ENCODE measurements at regions not wholly inside any gene's neighbourhood (a gene's known extent, or its start where the extent isn't known, plus 50 kb on each side); places are given as distances from the start of the nearest gene placed in this dataset.

DNA sequence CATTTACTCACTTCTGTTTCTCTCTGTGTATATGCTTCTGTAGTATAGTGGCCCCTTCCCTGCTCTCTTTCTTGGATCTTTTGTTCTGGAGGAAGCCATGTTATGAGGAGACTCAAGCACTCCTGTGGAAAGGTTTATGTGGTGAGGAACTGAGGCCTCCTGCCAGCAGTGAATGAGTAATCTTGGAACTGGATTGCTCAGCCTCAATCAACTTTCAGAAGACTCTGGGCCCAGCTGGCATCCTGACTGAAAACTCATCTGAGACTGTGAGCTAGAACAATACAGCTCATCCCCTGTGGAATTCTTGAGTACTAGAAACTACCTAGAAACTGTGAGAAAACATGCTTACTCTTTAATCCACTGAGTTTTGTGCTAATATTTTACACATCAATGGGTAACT is 133.1 kb upstream of the ZKSCAN2 start:
- POLR2A ChIA-PET, result no interaction called here
- intact Hi-C loops (cut with micrococcal nuclease), result no loop called here
- no peak for DNase-seq (ENCODE audit: low read depth, low spot score)

More for the DNA sequence above, 133.1 kb upstream of the ZKSCAN2 start:
- H3K79me2 ChIP-seq (ENCODE audit: control insufficient read depth, insufficient read depth, low read length), result no peaks in the 10 kb centered on the region
- H3K9me3 ChIP-seq (replicated peaks; ENCODE audit: control insufficient read depth, insufficient read depth, low read length), result no peaks in the 10 kb centered on the region
- H3K36me3 ChIP-seq (ENCODE audit: control insufficient read depth in 2 of 2, extremely low read depth in 1 of 2, insufficient read depth in 2 of 2, low read length in 2 of 2), result no peaks in the 10 kb centered on the region
- no peak overlapping the region for H2AFZ ChIP-seq (ENCODE audit: low read depth, low read length)
- no peaks in the 10 kb centered on the region for H3K27me3 ChIP-seq (ENCODE audit: control insufficient read depth in 2 of 2, insufficient read depth in 2 of 2, low read length in 2 of 2)
- dilution Hi-C loops (cut with MboI; ENCODE audit: extremely low pct_ligation_motif_present, low sequenced_read_pairs), result no loop called here
- FAIRE-seq, result no peak
- H3K27ac ChIP-seq (ENCODE audit: insufficient read depth, low read depth, low read length), result no peak overlapping the region
- no peak for TF ChIP-seq JUN (IDR thresholded peaks at IDR 0.05; ENCODE audit: borderline replicate concordance, insufficient read depth, insufficient read length, low read depth)
- no peak for TF ChIP-seq POLR2AphosphoS5 (IDR thresholded peaks at IDR 0.05; ENCODE audit: insufficient read depth, low read depth, low read length)
- no peak for TF ChIP-seq EZH2 (IDR thresholded peaks at IDR 0.05; ENCODE audit: borderline replicate concordance, low read depth, low read length, severe bottlenecking)
- TF ChIP-seq GATA2 (IDR thresholded peaks at IDR 0.05; ENCODE audit: insufficient read depth, insufficient read length, low read depth, low read length), result no peak
- TF ChIP-seq, protein P1, sequence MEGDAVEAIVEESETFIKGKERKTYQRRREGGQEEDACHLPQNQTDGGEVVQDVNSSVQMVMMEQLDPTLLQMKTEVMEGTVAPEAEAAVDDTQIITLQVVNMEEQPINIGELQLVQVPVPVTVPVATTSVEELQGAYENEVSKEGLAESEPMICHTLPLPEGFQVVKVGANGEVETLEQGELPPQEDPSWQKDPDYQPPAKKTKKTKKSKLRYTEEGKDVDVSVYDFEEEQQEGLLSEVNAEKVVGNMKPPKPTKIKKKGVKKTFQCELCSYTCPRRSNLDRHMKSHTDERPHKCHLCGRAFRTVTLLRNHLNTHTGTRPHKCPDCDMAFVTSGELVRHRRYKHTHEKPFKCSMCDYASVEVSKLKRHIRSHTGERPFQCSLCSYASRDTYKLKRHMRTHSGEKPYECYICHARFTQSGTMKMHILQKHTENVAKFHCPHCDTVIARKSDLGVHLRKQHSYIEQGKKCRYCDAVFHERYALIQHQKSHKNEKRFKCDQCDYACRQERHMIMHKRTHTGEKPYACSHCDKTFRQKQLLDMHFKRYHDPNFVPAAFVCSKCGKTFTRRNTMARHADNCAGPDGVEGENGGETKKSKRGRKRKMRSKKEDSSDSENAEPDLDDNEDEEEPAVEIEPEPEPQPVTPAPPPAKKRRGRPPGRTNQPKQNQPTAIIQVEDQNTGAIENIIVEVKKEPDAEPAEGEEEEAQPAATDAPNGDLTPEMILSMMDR (IDR thresholded peaks at IDR 0.05; ENCODE audit: extremely low read depth in 1 of 2, insufficient read depth in 1 of 2, low read depth in 1 of 2, low read length in 2 of 2), result no peak
- no peak for TF ChIP-seq MYC (IDR thresholded peaks at IDR 0.05; ENCODE audit: low read depth, low read length)
- TF ChIP-seq FOS (IDR thresholded peaks at IDR 0.05; ENCODE audit: borderline replicate concordance, insufficient read depth, low read length), result no peak
- TF ChIP-seq MAX (IDR thresholded peaks at IDR 0.05; ENCODE audit: insufficient read depth, insufficient read length), result no peak
- TF ChIP-seq POLR2A (IDR thresholded peaks at IDR 0.05; ENCODE audit: low read depth, low read length), result no peak
- no peaks in the 10 kb centered on the region for H3K4me1 ChIP-seq (ENCODE audit: control insufficient read depth, extremely low read depth, insufficient read depth, low read length)
- H4K20me1 ChIP-seq (replicated peaks; ENCODE audit: control insufficient read depth, extremely low read depth, insufficient read depth, low read length), result no peaks in the 10 kb centered on the region
- H3K9me1 ChIP-seq (replicated peaks; ENCODE audit: control insufficient read depth, extremely low read depth, insufficient read depth, low read length), result no peaks in the 10 kb centered on the region
- H3K4me3 ChIP-seq (replicated peaks in 1 of 3; ENCODE audit: insufficient read depth in 1 of 3, low read depth in 1 of 3, low read length in 3 of 3), result no peak overlapping the region
- CTCF ChIA-PET, result no interaction called here
- H3K4me2 ChIP-seq (ENCODE audit: insufficient read depth, low read length), result no peak overlapping the region
- no TSS peak for BruUV-seq (replicated peaks)
- no peak overlapping the region for H3K9ac ChIP-seq (replicated peaks; ENCODE audit: extremely low read depth, insufficient read depth, low read length)
